WTC11 (cell line): ENCODE measurements at regions not wholly inside any gene's neighbourhood (a gene's known extent, or its start where the extent isn't known, plus 50 kb on each side); places are given as distances from the start of the nearest gene placed in this dataset.
A peak's percentile ranks its signal among the peaks of the same experiment; 100 is the strongest.

ENCODE experiments used
- ATF1 ChIP-seq: sonication (generic); formaldehyde crosslinking; IDR thresholded peaks from 2 replicates; pipeline ENCODE4 v1.8.1; 2023; ENCODE audit warnings: mild to moderate bottlenecking, moderate library complexity, missing genetic modification reagents
- RORB ChIP-seq: fragments of 250-450 bp; sonication (Bioruptor Pico); IDR thresholded peaks from 2 replicates; pipeline ENCODE4 v1.9.0; 2021; ENCODE audit warnings: mild to moderate bottlenecking
- ZNF219 ChIP-seq: sonication (generic); formaldehyde crosslinking; IDR thresholded peaks from 2 replicates; pipeline ENCODE4 v1.8.0; 2023; ENCODE audit warnings: missing genetic modification reagents, mild to moderate bottlenecking, borderline replicate concordance
- TF ChIP-seq, protein P1 (sequence below): fragments of 200-600 bp; IDR thresholded peaks from 2 replicates; pipeline ENCODE4 v1.8.0; 2022; ENCODE audit warnings: antibody characterized with exemption

DNA sequence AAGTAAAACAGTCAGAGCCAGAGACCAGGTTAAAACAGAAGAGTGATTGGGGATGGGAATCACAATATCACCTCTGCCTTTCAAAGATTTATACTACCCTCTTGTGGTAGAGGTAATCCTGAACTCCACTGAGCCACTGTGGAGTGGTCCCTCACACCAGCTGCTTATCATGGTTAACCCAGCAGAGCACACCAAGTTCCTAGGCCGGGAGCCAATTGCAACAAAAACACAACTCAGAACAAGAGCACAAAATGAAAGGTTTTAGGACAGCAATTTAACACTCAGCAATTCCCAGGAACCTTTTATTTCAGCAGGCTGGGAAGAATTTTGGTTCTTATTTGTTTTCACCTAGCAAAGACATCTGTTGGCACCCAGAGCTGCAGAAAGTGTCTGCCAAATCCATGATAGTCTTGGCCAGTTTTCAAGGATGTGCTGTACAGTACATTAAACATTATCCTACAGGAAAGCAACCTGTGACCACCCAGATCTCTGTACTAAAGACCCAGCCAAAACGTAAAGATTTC lies 220.5 kb upstream of the ATXN7L3B start:
- TF ChIP-seq ZNF219 (CRISPR knock-in tag) (no peak), RORB (CRISPR knock-in tag) (no peak), ATF1 (CRISPR knock-in tag) (no peak)
- TF ChIP-seq, protein P1, sequence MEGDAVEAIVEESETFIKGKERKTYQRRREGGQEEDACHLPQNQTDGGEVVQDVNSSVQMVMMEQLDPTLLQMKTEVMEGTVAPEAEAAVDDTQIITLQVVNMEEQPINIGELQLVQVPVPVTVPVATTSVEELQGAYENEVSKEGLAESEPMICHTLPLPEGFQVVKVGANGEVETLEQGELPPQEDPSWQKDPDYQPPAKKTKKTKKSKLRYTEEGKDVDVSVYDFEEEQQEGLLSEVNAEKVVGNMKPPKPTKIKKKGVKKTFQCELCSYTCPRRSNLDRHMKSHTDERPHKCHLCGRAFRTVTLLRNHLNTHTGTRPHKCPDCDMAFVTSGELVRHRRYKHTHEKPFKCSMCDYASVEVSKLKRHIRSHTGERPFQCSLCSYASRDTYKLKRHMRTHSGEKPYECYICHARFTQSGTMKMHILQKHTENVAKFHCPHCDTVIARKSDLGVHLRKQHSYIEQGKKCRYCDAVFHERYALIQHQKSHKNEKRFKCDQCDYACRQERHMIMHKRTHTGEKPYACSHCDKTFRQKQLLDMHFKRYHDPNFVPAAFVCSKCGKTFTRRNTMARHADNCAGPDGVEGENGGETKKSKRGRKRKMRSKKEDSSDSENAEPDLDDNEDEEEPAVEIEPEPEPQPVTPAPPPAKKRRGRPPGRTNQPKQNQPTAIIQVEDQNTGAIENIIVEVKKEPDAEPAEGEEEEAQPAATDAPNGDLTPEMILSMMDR: 0 out of 2 replicates have a peak, but pooled peaks have one; percentile 25
